KMS-11 (cell line): ENCODE measurements at regions not wholly inside any gene's neighbourhood (a gene's known extent, or its start where the extent isn't known, plus 50 kb on each side); places are given as distances from the start of the nearest gene placed in this dataset.

ENCODE experiments used
- H2AFZ ChIP-seq: fragments of 200-600 bp; sonication (generic); 2 replicates; pipeline ENCODE4 v1.6.1; 2016; ENCODE audit warnings: antibody characterized with exemption, mixed run types, low read depth
- H3K27ac ChIP-seq: fragments of 200-600 bp; sonication (generic); 2 replicates; pipeline ENCODE4 v1.6.1; 2016; ENCODE audit warnings: mild to moderate bottlenecking, mixed run types
- H3K27me3 ChIP-seq: fragments of 200-600 bp; sonication (generic); 2 replicates; pipeline ENCODE4 v1.6.1; 2017; ENCODE audit warnings: mild to moderate bottlenecking, low read depth, mixed run types, moderate library complexity; ENCODE audit not compliant: insufficient read depth
- H3K36me3 ChIP-seq: fragments of 200-600 bp; sonication (generic); 2 replicates; pipeline ENCODE4 v1.6.1; 2017; ENCODE audit warnings: mild to moderate bottlenecking, mixed run types; ENCODE audit not compliant: insufficient read depth
- H3K4me1 ChIP-seq: fragments of 200-600 bp; sonication (generic); 2 replicates; pipeline ENCODE4 v1.6.1; 2016; ENCODE audit warnings: mild to moderate bottlenecking, low read depth, mixed run types; ENCODE audit not compliant: poor library complexity, severe bottlenecking
- H3K4me2 ChIP-seq: fragments of 200-600 bp; sonication (generic); 2 replicates; pipeline ENCODE4 v1.7.0; 2016; ENCODE audit warnings: mild to moderate bottlenecking, mixed run types
- H3K4me3 ChIP-seq: fragments of 200-600 bp; sonication (generic); IDR thresholded peaks from 2 replicates; pipeline ENCODE4 v1.6.1; 2017; ENCODE audit warnings: low read depth, low read length, mixed read lengths; ENCODE audit not compliant: insufficient read depth
- H3K79me2 ChIP-seq: fragments of 200-600 bp; sonication (generic); 2 replicates; pipeline ENCODE4 v1.6.1; 2016; ENCODE audit warnings: low read depth, mixed run types; ENCODE audit not compliant: insufficient read depth
- H3K9ac ChIP-seq: fragments of 200-600 bp; sonication (generic); 2 replicates; pipeline ENCODE4 v1.6.1; 2016; ENCODE audit warnings: mild to moderate bottlenecking, mixed run types
- H4K20me1 ChIP-seq: fragments of 200-600 bp; sonication (generic); 2 replicates; pipeline ENCODE4 v1.6.1; 2016; ENCODE audit warnings: mild to moderate bottlenecking, mixed run types; ENCODE audit not compliant: insufficient read depth
- TF ChIP-seq, protein P1 (sequence below): fragments of 200-600 bp; sonication (generic); conservative IDR thresholded peaks from 2 replicates; pipeline ENCODE4 v1.6.1; 2017; ENCODE audit warnings: low read depth, mild to moderate bottlenecking, antibody characterized with exemption, low read length, moderate library complexity, mixed read lengths

DNA sequence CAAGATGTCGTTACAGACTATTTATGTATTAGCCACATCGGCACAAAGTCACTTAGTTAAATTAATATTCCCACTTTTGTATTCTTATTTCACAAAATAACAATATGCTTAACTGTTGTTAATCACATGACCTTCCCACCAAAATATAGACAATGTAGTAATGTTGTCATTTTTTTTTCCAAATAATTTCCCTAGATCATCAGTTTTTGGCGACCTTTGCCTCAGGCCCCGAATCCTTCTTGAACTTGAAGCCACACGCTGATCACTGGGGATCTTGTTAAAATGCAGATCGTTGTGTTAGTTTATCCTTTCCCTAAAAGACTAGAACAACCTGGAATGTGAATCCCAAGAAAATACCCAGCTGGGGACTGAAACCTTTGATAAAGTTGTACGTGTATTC is 497.6 kb downstream of the SUCLG1 start:
- Histone ChIP-seq H4K20me1 (no peaks in the 10 kb centered on the region), H3K27ac (no peak overlapping the region), H3K4me2 (no peak overlapping the region), H3K27me3 (no peaks in the 10 kb centered on the region), H3K79me2 (no peaks in the 10 kb centered on the region), H2AFZ (no peak overlapping the region), H3K4me1 (no peaks in the 10 kb centered on the region), H3K36me3 (no peaks in the 10 kb centered on the region), H3K9ac (no peak overlapping the region), H3K4me3 (no peak overlapping the region)
- TF ChIP-seq, protein P1, sequence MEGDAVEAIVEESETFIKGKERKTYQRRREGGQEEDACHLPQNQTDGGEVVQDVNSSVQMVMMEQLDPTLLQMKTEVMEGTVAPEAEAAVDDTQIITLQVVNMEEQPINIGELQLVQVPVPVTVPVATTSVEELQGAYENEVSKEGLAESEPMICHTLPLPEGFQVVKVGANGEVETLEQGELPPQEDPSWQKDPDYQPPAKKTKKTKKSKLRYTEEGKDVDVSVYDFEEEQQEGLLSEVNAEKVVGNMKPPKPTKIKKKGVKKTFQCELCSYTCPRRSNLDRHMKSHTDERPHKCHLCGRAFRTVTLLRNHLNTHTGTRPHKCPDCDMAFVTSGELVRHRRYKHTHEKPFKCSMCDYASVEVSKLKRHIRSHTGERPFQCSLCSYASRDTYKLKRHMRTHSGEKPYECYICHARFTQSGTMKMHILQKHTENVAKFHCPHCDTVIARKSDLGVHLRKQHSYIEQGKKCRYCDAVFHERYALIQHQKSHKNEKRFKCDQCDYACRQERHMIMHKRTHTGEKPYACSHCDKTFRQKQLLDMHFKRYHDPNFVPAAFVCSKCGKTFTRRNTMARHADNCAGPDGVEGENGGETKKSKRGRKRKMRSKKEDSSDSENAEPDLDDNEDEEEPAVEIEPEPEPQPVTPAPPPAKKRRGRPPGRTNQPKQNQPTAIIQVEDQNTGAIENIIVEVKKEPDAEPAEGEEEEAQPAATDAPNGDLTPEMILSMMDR, result no peak

DNA sequence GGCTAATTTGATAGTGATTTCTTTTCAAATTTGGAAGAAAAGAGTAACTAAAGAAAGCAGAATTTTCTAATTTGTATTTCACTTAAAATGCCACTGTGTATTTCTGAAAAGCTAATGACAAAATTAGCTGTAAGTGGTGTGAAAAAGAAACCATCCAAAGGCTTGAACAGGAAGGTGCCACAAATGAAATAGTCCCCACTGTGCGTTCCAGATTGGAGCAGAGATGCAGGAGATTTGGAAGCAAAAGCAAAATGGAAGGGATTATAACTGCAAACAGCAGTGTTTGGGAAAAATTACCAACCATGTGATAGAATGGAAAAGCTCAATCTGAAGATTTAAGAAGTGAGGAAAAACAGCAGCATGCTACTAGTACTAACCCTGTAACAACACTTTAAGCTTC is 498.7 kb downstream of the SUCLG1 start:
- no peaks in the 10 kb centered on the region for H3K4me1 ChIP-seq
- H3K27me3 ChIP-seq, result no peaks in the 10 kb centered on the region
- TF ChIP-seq, protein P1, result no peak
- H3K27ac ChIP-seq, result no peak overlapping the region
- H4K20me1 ChIP-seq, result no peaks in the 10 kb centered on the region
- no peak overlapping the region for H3K4me2 ChIP-seq
- H3K4me3 ChIP-seq, result no peak overlapping the region
- H3K36me3 ChIP-seq, result no peaks in the 10 kb centered on the region
- no peaks in the 10 kb centered on the region for H3K79me2 ChIP-seq
- no peak overlapping the region for H2AFZ ChIP-seq
- H3K9ac ChIP-seq, result no peak overlapping the region

DNA sequence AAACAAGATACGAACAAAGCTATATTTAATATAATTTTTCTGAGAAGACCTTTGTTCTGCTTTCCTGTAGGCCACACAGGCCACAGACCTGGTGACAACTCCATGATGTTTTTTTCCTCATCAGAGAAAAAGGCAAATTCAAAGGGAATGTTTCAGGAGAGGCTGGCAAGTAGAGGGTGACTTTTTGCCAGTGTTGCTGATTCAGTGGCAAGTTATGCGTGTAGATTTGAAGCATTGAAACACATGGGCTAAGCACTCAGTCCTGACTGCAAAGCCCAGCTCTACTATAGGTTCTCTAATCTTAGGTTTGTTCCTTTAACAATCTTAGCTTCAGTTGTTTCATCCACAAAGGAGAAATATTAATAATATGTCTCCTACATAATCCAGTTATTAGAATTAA is 499.8 kb downstream of the SUCLG1 start:
- H3K4me2 ChIP-seq, result no peak overlapping the region
- no peaks in the 10 kb centered on the region for H3K4me1 ChIP-seq
- no peaks in the 10 kb centered on the region for H3K27me3 ChIP-seq
- H3K36me3 ChIP-seq, result no peaks in the 10 kb centered on the region
- H3K4me3 ChIP-seq, result no peak overlapping the region
- no peaks in the 10 kb centered on the region for H4K20me1 ChIP-seq
- no peak overlapping the region for H2AFZ ChIP-seq
- H3K9ac ChIP-seq, result no peak overlapping the region
- TF ChIP-seq, protein P1, result no peak
- H3K79me2 ChIP-seq, result no peaks in the 10 kb centered on the region
- H3K27ac ChIP-seq, result no peak overlapping the region

DNA sequence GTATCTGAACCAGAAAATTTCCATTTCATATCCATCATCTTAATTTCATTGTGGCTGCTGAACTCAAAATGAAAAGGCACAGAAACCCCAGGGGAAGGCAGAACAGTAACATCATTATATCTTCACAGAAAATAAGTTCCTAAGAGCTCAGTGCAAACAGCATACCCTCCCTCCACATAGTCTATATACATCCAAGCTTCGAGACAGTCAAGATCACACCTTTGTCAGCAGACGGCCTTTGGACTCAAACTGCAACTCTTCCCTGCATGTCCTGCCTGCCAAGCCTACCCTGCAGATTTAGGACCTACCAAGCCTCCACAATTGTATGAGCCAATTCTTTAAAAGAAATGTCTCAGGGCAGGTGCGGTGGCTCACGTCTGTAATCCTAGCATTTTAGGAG is 502.1 kb downstream of the SUCLG1 start:
- Histone ChIP-seq H3K4me2 (no peak overlapping the region), H3K9ac (no peak overlapping the region), H3K27ac (no peak overlapping the region), H3K4me3 (no peak overlapping the region), H3K36me3 (no peaks in the 10 kb centered on the region), H2AFZ (no peak overlapping the region), H4K20me1 (no peaks in the 10 kb centered on the region), H3K4me1 (no peaks in the 10 kb centered on the region), H3K27me3 (no peaks in the 10 kb centered on the region), H3K79me2 (no peaks in the 10 kb centered on the region)
- TF ChIP-seq, protein P1, result no peak

DNA sequence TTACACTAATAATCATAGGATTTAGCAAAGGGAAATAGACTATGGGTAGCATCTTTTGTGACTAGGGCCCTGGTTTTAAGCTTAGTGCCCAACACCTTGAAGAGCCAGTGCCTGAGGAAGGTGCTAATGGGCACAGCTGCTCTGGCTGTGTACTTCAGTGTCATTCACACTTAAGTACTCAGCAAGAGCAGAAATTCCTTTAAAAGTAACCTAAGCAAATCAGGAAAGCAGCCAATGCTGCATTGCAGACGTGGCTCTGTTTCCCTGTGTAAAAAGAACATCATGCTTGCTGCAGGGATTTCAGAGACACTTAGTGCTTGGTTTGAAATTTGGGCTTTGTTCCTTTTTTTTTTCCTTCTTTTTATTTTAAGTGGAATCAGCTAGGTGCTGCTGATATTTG is 505.4 kb downstream of the SUCLG1 start:
- TF ChIP-seq, protein P1, result no peak
- Histone ChIP-seq H3K79me2 (no peaks in the 10 kb centered on the region), H3K4me3 (no peak overlapping the region), H4K20me1 (no peaks in the 10 kb centered on the region), H2AFZ (no peak overlapping the region), H3K9ac (no peak overlapping the region), H3K4me2 (no peak overlapping the region), H3K27me3 (no peaks in the 10 kb centered on the region), H3K36me3 (no peaks in the 10 kb centered on the region), H3K4me1 (no peaks in the 10 kb centered on the region), H3K27ac (no peak overlapping the region)
